ENCODE measurements at regions not wholly inside any gene's neighbourhood (a gene's known extent, or its start where the extent isn't known, plus 50 kb on each side); places are given as distances from the start of the nearest gene placed in this dataset.

GRCh38 chr1:229808272-229808671 lies 182.2 kb downstream of the URB2 start:
- TF ChIP-seq, protein P1, sequence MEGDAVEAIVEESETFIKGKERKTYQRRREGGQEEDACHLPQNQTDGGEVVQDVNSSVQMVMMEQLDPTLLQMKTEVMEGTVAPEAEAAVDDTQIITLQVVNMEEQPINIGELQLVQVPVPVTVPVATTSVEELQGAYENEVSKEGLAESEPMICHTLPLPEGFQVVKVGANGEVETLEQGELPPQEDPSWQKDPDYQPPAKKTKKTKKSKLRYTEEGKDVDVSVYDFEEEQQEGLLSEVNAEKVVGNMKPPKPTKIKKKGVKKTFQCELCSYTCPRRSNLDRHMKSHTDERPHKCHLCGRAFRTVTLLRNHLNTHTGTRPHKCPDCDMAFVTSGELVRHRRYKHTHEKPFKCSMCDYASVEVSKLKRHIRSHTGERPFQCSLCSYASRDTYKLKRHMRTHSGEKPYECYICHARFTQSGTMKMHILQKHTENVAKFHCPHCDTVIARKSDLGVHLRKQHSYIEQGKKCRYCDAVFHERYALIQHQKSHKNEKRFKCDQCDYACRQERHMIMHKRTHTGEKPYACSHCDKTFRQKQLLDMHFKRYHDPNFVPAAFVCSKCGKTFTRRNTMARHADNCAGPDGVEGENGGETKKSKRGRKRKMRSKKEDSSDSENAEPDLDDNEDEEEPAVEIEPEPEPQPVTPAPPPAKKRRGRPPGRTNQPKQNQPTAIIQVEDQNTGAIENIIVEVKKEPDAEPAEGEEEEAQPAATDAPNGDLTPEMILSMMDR (IDR thresholded peaks at IDR 0.05 in 4 of 5, conservative IDR thresholded peaks at IDR 0.05 in 1 of 5) = no peak
- no peak for TF ChIP-seq POLR2A (IDR thresholded peaks at IDR 0.05)
